Hepatocyte (in vitro differentiated cells): ENCODE measurements at regions not wholly inside any gene's neighbourhood (a gene's known extent, or its start where the extent isn't known, plus 50 kb on each side); places are given as distances from the start of the nearest gene placed in this dataset.

ENCODE experiments used
- DNase-seq: peaks from one replicate; pipeline ENCODE4 v3.0.0-alpha.2; 2016; ENCODE audit warnings: low spot score
- H2AFZ ChIP-seq: fragments of 200-600 bp; sonication (generic); 2 replicates; pipeline ENCODE4 v1.6.0; 2016; ENCODE audit warnings: antibody characterized with exemption, mild to moderate bottlenecking
- H3K27ac ChIP-seq: fragments of 200-600 bp; sonication (generic); 2 replicates; pipeline ENCODE4 v1.5.1; 2016; ENCODE audit warnings: mild to moderate bottlenecking
- H3K27me3 ChIP-seq: fragments of 200-600 bp; sonication (generic); 2 replicates; pipeline ENCODE4 v1.6.1; 2016
- H3K36me3 ChIP-seq: fragments of 200-600 bp; sonication (generic); replicated peaks from 2 replicates; pipeline ENCODE4 v1.5.1; 2016; ENCODE audit warnings: low read depth; ENCODE audit not compliant: insufficient read depth
- H3K4me1 ChIP-seq: fragments of 200-600 bp; sonication (generic); 2 replicates; pipeline ENCODE4 v1.5.1; 2016; ENCODE audit warnings: mild to moderate bottlenecking, moderate library complexity; ENCODE audit not compliant: insufficient read depth
- H3K4me2 ChIP-seq: fragments of 200-600 bp; sonication (generic); 2 replicates; pipeline ENCODE4 v1.6.0; 2016
- H3K4me3 ChIP-seq: fragments of 200-600 bp; sonication (generic); 2 replicates; pipeline ENCODE4 v1.5.1; 2016; ENCODE audit warnings: mild to moderate bottlenecking
- H3K79me2 ChIP-seq: fragments of 200-600 bp; sonication (generic); 2 replicates; pipeline ENCODE4 v1.6.0; 2017; ENCODE audit warnings: mild to moderate bottlenecking
- H3K9me2 ChIP-seq: fragments of 200-600 bp; sonication (generic); replicated peaks from 2 replicates; pipeline ENCODE4 v1.6.0; 2017; ENCODE audit warnings: mild to moderate bottlenecking; ENCODE audit not compliant: insufficient read depth
- H3K9me3 ChIP-seq: fragments of 200-600 bp; sonication (generic); 2 replicates; pipeline ENCODE4 v1.5.1; 2016; ENCODE audit warnings: low read depth, mild to moderate bottlenecking
- H4K20me1 ChIP-seq: fragments of 200-600 bp; sonication (generic); 2 replicates; pipeline ENCODE4 v1.6.0; 2016; ENCODE audit warnings: mild to moderate bottlenecking; ENCODE audit not compliant: insufficient read depth, poor library complexity, severe bottlenecking
- CTCF ChIP-seq: fragments of 200-600 bp; sonication (generic); IDR thresholded peaks from 2 replicates; pipeline ENCODE4 v1.5.1; 2016; ENCODE audit warnings: antibody characterized with exemption, mild to moderate bottlenecking; ENCODE audit not compliant: poor library complexity
- EZH2 ChIP-seq: fragments of 200-600 bp; sonication (generic); IDR thresholded peaks from 2 replicates; pipeline ENCODE4 v1.6.1; 2016; ENCODE audit warnings: antibody characterized with exemption, mild to moderate bottlenecking, borderline replicate concordance
- EZH2phosphoT487 ChIP-seq: fragments of 200-600 bp; sonication (generic); IDR thresholded peaks from one replicate; pipeline ENCODE4 v1.6.1; 2018; ENCODE audit warnings: antibody characterized with exemption, mild to moderate bottlenecking, low read depth, moderate library complexity; ENCODE audit not compliant: unreplicated experiment, severe bottlenecking
- WGBS: methylation state at CpG from one replicate; pipeline ENCODE4 v1.1.6; 2016; ENCODE audit warnings: low lambda C conversion rate; ENCODE audit errors: missing lambda C conversion rate; 5-methylcytosine and 5-hydroxymethylcytosine counted together

DNA sequence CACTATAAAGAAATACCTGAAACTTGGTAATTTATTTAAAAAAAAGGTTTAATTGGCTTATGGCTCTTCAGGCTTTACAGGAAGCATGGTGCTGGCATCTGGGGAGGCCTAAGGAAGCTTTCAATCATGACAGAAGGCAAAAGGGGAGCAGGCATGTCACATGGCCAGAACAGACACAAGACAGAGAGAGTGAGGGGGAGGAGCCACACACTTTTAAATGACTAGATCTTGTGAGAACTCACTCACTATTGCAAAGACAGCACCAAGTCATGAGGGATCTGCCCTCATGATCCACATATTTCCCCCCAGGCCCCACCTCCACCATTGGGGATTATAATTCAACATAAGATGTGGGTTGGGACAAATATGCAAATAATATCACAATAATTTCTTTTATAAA is 355.6 kb downstream of the DAD1 start:
- H3K9me3 ChIP-seq, result no peaks in the 10 kb centered on the region
- no peak overlapping the region for H3K4me2 ChIP-seq
- H3K79me2 ChIP-seq, result no peaks in the 10 kb centered on the region
- H3K4me1 ChIP-seq, result no peaks in the 10 kb centered on the region
- TF ChIP-seq EZH2phosphoT487 (no peak), CTCF (no peak), EZH2 (no peak)
- no peak overlapping the region for H3K4me3 ChIP-seq
- H3K27ac ChIP-seq, result no peak overlapping the region
- DNase-seq, result no peak
- H2AFZ ChIP-seq, result no peak overlapping the region
- no peaks in the 10 kb centered on the region for H3K9me2 ChIP-seq
- no peaks in the 10 kb centered on the region for H3K27me3 ChIP-seq
- H3K36me3 ChIP-seq, result no peaks in the 10 kb centered on the region
- no peaks in the 10 kb centered on the region for H4K20me1 ChIP-seq

- Histone ChIP-seq H3K36me3 (no peaks in the 10 kb centered on the region), H3K79me2 (no peaks in the 10 kb centered on the region), H3K4me3 (no peak overlapping the region), H4K20me1 (no peaks in the 10 kb centered on the region), H3K27me3 (no peaks in the 10 kb centered on the region), H3K4me2 (no peak overlapping the region), H3K9me3 (no peaks in the 10 kb centered on the region), H2AFZ (no peak overlapping the region), H3K9me2 (no peaks in the 10 kb centered on the region), H3K4me1 (no peaks in the 10 kb centered on the region), H3K27ac (no peak overlapping the region)
- DNase-seq, result no peak
- TF ChIP-seq EZH2, result no peak
- no peak for TF ChIP-seq EZH2phosphoT487
- TF ChIP-seq CTCF, result no peak
- 89% methylated on average over 2 of the region's 2 CpGs for WGBS
Observed at GRCh38 chr14:22232933-22233332, 356.1 kb downstream of the DAD1 start.

DNA sequence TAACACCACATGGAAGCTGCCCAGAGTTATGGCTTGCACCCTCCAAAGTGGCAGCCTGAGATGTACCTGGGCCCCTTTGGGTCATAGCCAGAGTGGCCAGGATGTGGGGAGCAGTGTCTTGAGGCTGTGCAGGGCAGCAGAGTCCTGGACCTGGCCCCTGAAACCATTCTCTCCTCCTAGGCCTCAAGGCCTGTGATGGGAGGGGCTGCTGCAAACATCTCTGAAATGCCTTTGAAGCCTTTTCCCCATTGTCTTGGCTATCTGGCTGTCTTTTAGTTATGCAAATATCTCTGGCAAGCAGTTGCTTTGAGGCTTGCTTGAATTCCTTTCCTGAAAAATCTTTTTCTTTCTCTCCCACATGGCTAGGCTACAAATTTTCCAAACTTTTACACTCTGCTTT is 356.5 kb downstream of the DAD1 start:
- Histone ChIP-seq H3K4me2 (no peak overlapping the region), H2AFZ (no peak overlapping the region), H3K36me3 (no peaks in the 10 kb centered on the region), H3K27me3 (no peaks in the 10 kb centered on the region), H3K4me1 (no peaks in the 10 kb centered on the region), H3K4me3 (no peak overlapping the region), H3K79me2 (no peaks in the 10 kb centered on the region), H3K27ac (no peak overlapping the region), H3K9me3 (no peaks in the 10 kb centered on the region), H4K20me1 (no peaks in the 10 kb centered on the region), H3K9me2 (no peaks in the 10 kb centered on the region)
- TF ChIP-seq CTCF (no peak), EZH2phosphoT487 (no peak), EZH2 (no peak)
- no peak for DNase-seq

DNA sequence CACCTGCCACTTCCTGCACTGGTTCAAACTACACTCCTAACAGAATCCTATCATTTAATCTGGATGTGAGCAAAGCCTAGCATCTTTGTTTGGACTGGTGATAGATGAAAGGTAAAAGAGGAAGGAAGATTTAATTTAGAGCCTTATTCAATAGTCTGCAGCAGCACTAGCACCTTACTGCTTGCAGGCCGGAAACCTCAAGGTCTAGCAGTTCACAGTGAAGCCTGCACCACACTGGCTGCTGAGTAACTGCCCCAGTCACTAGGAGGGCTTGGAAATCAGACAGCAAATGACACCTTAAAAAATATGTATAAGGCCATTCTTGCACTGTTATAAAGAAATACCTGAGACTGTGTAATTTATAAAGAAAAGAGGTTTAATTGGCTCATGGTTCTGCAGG is 358.0 kb downstream of the DAD1 start:
- no peak overlapping the region for H3K4me2 ChIP-seq
- no peaks in the 10 kb centered on the region for H3K9me3 ChIP-seq
- no peaks in the 10 kb centered on the region for H3K27me3 ChIP-seq
- no peak overlapping the region for H3K27ac ChIP-seq
- no peaks in the 10 kb centered on the region for H4K20me1 ChIP-seq
- 88% methylated on average over 1 of the region's 1 CpG for WGBS
- no peaks in the 10 kb centered on the region for H3K9me2 ChIP-seq
- no peaks in the 10 kb centered on the region for H3K79me2 ChIP-seq
- H3K4me1 ChIP-seq, result no peaks in the 10 kb centered on the region
- H3K4me3 ChIP-seq, result no peak overlapping the region
- H2AFZ ChIP-seq, result no peak overlapping the region
- no peaks in the 10 kb centered on the region for H3K36me3 ChIP-seq
- DNase-seq, result no peak
- no peak for TF ChIP-seq EZH2phosphoT487
- TF ChIP-seq CTCF, result no peak
- TF ChIP-seq EZH2, result no peak
